Loucy (cell line): ENCODE measurements at regions not wholly inside any gene's neighbourhood (a gene's known extent, or its start where the extent isn't known, plus 50 kb on each side); places are given as distances from the start of the nearest gene placed in this dataset.

ENCODE experiments used
- H2AFZ ChIP-seq: fragments of 200-600 bp; sonication (generic); 2 replicates; pipeline ENCODE4 v1.6.0; 2016; ENCODE audit warnings: antibody characterized with exemption, mild to moderate bottlenecking, low read length, moderate library complexity
- H3F3A ChIP-seq: fragments of 200-600 bp; 2 replicates; pipeline ENCODE4 v1.6.0; 2016; ENCODE audit warnings: antibody characterized with exemption, low read depth, mild to moderate bottlenecking
- H3K27me3 ChIP-seq: fragments of 200-600 bp; sonication (generic); 2 replicates; pipeline ENCODE4 v1.6.1; 2014; ENCODE audit warnings: low read length, mild to moderate bottlenecking; ENCODE audit not compliant: insufficient read depth, poor library complexity, severe bottlenecking
- H3K36me3 ChIP-seq: fragments of 200-600 bp; sonication (generic); 2 replicates; pipeline ENCODE4 v1.6.1; 2016; ENCODE audit warnings: low read length; ENCODE audit not compliant: insufficient read depth
- H3K4me1 ChIP-seq: fragments of 200-600 bp; sonication (generic); 2 replicates; pipeline ENCODE4 v1.5.1; 2014; ENCODE audit warnings: low read length, mild to moderate bottlenecking; ENCODE audit not compliant: insufficient read depth, poor library complexity, severe bottlenecking
- H3K4me2 ChIP-seq: fragments of 200-600 bp; sonication (generic); 2 replicates; pipeline ENCODE4 v1.6.0; 2014; ENCODE audit warnings: antibody characterized with exemption, low read length, low read depth, mild to moderate bottlenecking; ENCODE audit not compliant: poor library complexity, severe bottlenecking
- H3K4me3 ChIP-seq: fragments of 200-600 bp; sonication (generic); 2 replicates; pipeline ENCODE4 v1.5.1; 2014; ENCODE audit warnings: low read length, mild to moderate bottlenecking, mixed read lengths; ENCODE audit not compliant: poor library complexity, severe bottlenecking
- H3K79me2 ChIP-seq: fragments of 200-600 bp; sonication (generic); 2 replicates; pipeline ENCODE4 v1.6.1; 2014; ENCODE audit warnings: low read length; ENCODE audit not compliant: insufficient read depth
- H3K9ac ChIP-seq: fragments of 200-600 bp; sonication (generic); 2 replicates; pipeline ENCODE4 v1.6.0; 2014; ENCODE audit warnings: mild to moderate bottlenecking, low read depth, low read length, moderate library complexity; ENCODE audit not compliant: poor library complexity, severe bottlenecking
- H3K9me2 ChIP-seq: fragments of 200-600 bp; sonication (generic); replicated peaks from 2 replicates; pipeline ENCODE4 v1.6.1; 2016; ENCODE audit warnings: low read depth, low read length, mixed read lengths
- H3K9me3 ChIP-seq: fragments of 200-600 bp; sonication (generic); 2 replicates; pipeline ENCODE4 v1.6.1; 2014; ENCODE audit warnings: mild to moderate bottlenecking, antibody characterized with exemption, low read length, low read depth; ENCODE audit not compliant: insufficient read depth
- H4K20me1 ChIP-seq: fragments of 200-600 bp; sonication (generic); 2 replicates; pipeline ENCODE4 v1.6.0; 2014; ENCODE audit warnings: antibody characterized with exemption, low read length, mild to moderate bottlenecking; ENCODE audit not compliant: insufficient read depth, poor library complexity, severe bottlenecking
- CTCF ChIP-seq: fragments of 200-600 bp; sonication (generic); conservative IDR thresholded peaks from 2 replicates; pipeline ENCODE4 v1.5.1; 2014; ENCODE audit warnings: mild to moderate bottlenecking, antibody characterized with exemption, low read length
- EZH2phosphoT487 ChIP-seq: fragments of 200-600 bp; IDR thresholded peaks from 2 replicates; pipeline ENCODE4 v1.6.1; 2018; ENCODE audit warnings: antibody characterized with exemption, mild to moderate bottlenecking, moderate library complexity, borderline replicate concordance

GRCh38 chr13:87324558-87324957 is 346.6 kb upstream of the SLITRK5 start:
- Histone ChIP-seq H3K27me3 (no peaks in the 10 kb centered on the region), H3K9me3 (no peaks in the 10 kb centered on the region), H4K20me1 (no peaks in the 10 kb centered on the region), H3K4me1 (no peaks in the 10 kb centered on the region), H3K9ac (no peak overlapping the region), H3F3A (no peaks in the 10 kb centered on the region), H3K9me2 (no peaks in the 10 kb centered on the region), H3K4me2 (no peak overlapping the region), H3K4me3 (no peak overlapping the region), H3K79me2 (no peaks in the 10 kb centered on the region), H2AFZ (no peak overlapping the region), H3K36me3 (no peaks in the 10 kb centered on the region)
- TF ChIP-seq CTCF: no peak
- no peak for TF ChIP-seq EZH2phosphoT487

GRCh38 chr13:87331178-87331577 is 340.0 kb upstream of the SLITRK5 start:
- Histone ChIP-seq H3K9me2 (no peaks in the 10 kb centered on the region), H3K4me2 (no peak overlapping the region), H3K4me3 (no peak overlapping the region), H3K36me3 (no peaks in the 10 kb centered on the region), H2AFZ (no peak overlapping the region), H3K27me3 (no peaks in the 10 kb centered on the region), H4K20me1 (no peaks in the 10 kb centered on the region), H3F3A (no peaks in the 10 kb centered on the region), H3K9ac (no peak overlapping the region), H3K79me2 (no peaks in the 10 kb centered on the region), H3K4me1 (no peaks in the 10 kb centered on the region), H3K9me3 (no peaks in the 10 kb centered on the region)
- TF ChIP-seq CTCF (no peak), EZH2phosphoT487 (no peak)

- Histone ChIP-seq H3K9me2 (no peaks in the 10 kb centered on the region), H3K27me3 (no peaks in the 10 kb centered on the region), H3K9me3 (no peaks in the 10 kb centered on the region), H3K36me3 (no peaks in the 10 kb centered on the region), H3K4me3 (no peak overlapping the region), H3K4me2 (no peak overlapping the region), H3K9ac (no peak overlapping the region), H4K20me1 (no peaks in the 10 kb centered on the region), H2AFZ (no peak overlapping the region), H3K79me2 (no peaks in the 10 kb centered on the region), H3K4me1 (no peaks in the 10 kb centered on the region), H3F3A (no peaks in the 10 kb centered on the region)
- no peak for TF ChIP-seq EZH2phosphoT487
- no peak for TF ChIP-seq CTCF
These were observed 337.6 kb upstream of the SLITRK5 start for GRCh38 chr13:87333599-87333998.
